Kidney tubule cell (primary cell): ENCODE measurements at regions not wholly inside any gene's neighbourhood (a gene's known extent, or its start where the extent isn't known, plus 50 kb on each side); places are given as distances from the start of the nearest gene placed in this dataset.
A peak's percentile ranks its signal among the peaks of the same experiment; 100 is the strongest.

Experiments used
- DNase-seq: peaks from one replicate; pipeline ENCODE4 v3.0.0-alpha.2; 2018; ENCODE audit warnings: low spot score

GRCh38 chr12:28107679-28108078, 82.6 kb upstream of the CCDC91 start:
- DNase-seq = no peak

- DNase-seq = no peak
These were observed 81.7 kb upstream of the CCDC91 start for GRCh38 chr12:28108599-28108998.

- no peak for DNase-seq
These were observed 79.9 kb upstream of the CCDC91 start for GRCh38 chr12:28110329-28110728.

DNA sequence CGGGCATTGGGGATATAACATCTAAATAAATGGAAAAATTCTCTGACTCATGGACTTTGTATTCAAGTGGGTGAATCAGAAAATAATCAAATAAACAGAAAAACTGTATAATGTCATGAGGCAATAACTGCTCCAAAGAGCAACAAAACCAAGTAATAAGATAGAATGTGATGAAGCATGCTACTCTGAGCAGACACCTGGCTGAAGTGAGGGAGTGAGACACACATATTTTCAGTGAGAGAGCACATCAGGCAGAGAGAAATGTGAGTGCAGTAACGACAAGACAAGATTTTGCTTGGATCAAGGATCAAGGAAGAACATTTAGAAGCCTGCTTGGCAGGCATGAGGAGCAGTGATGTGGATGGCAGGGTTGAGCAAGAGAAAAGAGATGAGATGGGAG, 75.8 kb upstream of the CCDC91 start:
- DNase-seq = peak; percentile 71

DNA sequence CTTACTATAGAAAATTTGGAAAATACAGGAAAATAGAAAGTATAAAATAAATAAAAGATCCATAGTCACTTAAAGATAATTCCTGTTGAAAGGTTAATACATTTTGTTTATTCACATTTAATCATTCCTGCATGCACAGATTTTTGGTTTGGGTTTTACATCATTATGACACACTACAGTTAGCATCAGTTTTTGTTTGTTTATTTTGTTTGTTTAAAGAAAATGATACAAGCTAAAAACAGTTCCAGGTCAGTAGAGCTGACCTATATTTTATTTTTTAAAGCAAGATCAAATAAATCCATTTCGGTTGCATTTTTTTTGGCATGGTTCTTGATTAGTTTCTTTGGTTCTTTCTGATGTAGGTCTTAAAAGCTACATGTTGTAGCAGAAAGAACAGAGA, 68.8 kb upstream of the CCDC91 start:
- DNase-seq = no peak

GRCh38 chr12:28121899-28122655, 68.2 kb upstream of the CCDC91 start:
- DNase-seq = no peak

GRCh38 chr12:28122756-28123155, 67.5 kb upstream of the CCDC91 start:
- no peak for DNase-seq

GRCh38 chr12:28127455-28127854, 62.8 kb upstream of the CCDC91 start:
- DNase-seq = peak; percentile 63

GRCh38 chr12:28129031-28129430, 61.2 kb upstream of the CCDC91 start:
- no peak for DNase-seq

DNA sequence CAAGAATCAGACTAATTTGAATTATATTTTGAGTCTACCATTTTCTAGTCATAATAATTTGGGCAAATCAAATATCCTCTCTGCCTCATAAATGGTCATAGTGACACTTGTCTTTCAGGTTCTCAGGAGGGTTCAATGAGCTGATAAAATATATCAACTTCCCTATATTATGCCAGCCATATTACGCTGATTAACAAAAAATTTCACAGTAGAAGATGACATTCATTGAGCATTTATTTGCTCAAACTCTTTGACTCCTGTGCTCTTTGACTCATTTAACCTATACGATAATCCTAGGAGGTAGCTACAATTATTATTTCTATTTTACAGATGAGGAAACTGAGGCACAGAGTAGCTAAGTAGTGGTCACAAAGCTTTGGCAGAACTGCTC, 60.0 kb upstream of the CCDC91 start:
- DNase-seq = no peak

DNA sequence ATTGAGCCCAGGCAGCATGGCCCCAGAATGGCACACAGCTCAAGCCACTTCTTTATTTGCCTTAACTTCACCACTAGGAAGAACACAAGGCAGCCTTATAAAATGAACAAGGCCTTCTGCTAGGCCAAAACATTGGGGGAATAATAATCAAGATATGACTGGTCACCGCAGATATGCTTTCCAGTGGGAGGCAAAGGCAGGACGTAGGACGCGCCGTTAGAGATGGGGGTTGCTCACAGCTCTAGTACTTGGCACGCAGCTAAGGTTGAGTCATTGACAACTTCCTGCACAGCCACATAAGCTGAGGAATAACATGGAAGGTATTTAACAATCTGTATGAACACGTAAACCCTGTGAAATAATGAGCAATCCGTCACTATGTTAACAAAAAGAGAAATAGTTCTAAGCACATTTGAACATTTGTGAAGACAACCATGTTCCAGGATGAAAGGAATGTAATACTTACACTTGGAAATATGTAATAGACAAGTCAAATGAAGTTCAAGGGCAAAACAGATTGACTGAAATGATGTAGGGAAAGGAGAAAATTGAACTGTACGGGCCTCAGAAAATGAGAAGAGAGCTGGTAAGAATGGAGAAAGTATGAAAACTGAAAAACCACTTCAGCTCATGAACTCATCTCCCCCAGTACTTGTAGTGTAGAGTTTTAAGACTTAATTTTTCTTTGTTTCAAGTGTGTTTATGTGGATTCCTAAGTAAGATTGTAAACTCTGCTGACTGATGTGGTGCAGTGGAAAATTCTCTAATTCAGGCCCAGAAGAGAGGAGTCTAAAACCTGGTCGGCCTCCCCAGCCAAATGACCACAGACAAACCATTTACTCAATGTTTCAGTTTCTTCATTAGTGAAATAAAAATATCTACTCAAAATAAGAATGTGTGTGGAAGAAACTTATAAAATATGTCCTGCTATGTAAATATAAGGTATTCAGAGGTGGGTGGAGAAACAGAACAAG, 59.3 kb upstream of the CCDC91 start:
- peak; percentile 49 for DNase-seq

DNA sequence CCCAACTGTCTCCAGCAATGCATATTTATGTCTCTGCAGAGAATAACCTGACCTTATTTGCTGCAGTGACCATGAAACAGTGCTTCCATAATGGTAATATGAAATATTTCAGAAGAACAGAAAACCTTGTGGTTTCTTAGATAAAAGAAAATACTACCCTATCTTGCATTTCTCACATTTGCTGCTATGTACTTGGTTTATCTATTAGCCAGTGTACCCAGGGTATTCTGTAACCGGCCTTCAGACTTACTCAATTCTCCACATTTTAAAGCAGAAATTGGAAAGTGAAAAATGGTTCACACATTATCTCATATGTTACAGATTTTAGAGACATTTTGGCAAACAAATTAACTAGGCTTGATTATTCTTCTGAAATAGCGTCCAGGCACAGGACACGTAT, 57.9 kb upstream of the CCDC91 start:
- no peak for DNase-seq

GRCh38 chr12:28135801-28136439, 54.3 kb upstream of the CCDC91 start:
- DNase-seq = no peak

DNA sequence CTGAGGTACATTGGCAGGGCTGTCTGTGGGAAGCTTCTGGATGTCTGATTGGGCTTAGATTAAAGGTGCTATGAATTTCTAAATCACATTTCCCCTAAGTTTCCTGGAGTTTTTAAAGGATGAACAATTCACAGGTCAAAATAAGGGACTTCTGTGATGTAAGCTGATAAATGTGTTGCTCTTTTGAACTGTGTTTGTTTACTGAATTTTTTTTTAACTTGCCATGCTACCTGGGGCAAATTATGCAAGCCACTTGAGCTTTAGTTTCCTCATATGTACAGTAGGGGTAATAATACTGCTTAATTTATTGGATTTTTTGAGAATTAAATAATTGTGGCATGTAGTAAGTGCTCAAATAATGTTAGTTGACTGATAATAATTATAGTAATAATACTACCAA, 52.8 kb upstream of the CCDC91 start:
- no peak for DNase-seq

DNA sequence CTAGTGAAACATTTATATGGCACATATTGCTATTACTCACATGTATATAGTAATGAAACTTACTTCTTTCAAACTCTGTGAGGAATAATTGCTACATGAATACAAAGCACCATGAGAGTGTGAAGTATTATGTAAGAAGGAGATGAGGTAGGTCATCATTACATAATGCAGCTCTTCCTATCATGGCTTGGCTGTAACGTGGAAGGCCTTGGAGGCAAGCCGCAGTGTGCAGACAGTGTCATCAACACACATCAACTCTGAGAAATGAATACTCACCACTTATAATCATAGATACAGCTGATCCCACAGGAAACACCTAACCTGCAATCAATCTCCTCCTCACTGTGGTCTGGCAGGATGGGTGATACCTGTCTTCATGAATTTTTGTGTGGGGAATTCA, 49.9 kb upstream of the CCDC91 start:
- DNase-seq = no peak
